ENCODE measurements at regions not wholly inside any gene's neighbourhood (a gene's known extent, or its start where the extent isn't known, plus 50 kb on each side); places are given as distances from the start of the nearest gene placed in this dataset.
"Not testable (repeated sequence)": the region's sequence is repeated elsewhere in the genome, so short reads cannot be mapped to it uniquely, and the experiment has no call there.

- intact Hi-C loops (cut with micrococcal nuclease; ENCODE audit: unreplicated experiment) = no loop called here
- DNase-seq = no peak
- Mint-ChIP-seq H3K27me3 (ENCODE audit: insufficient read depth, unreplicated experiment) (peaks cover 4% of the 10 kb centered on the region), H3K4me3 (ENCODE audit: unreplicated experiment) (no peak overlapping the region), H3K27ac (ENCODE audit: unreplicated experiment) (no peak overlapping the region), H3K9me3 (ENCODE audit: unreplicated experiment) (peaks cover 7% of the 10 kb centered on the region), H3K36me3 (ENCODE audit: insufficient read depth, unreplicated experiment) (no peaks in the 10 kb centered on the region), H3K4me1 (ENCODE audit: low read depth, unreplicated experiment) (no peaks in the 10 kb centered on the region)
- Histone ChIP-seq H3K4me3 (ENCODE audit: low read depth, low read length) (no peak overlapping the region), H3K9me3 (no peaks in the 10 kb centered on the region), H3K4me1 (no peaks in the 10 kb centered on the region), H3K27me3 (replicated peaks; ENCODE audit: control insufficient read depth, insufficient read depth, low read length) (no peaks in the 10 kb centered on the region), H3K36me3 (ENCODE audit: control insufficient read depth, insufficient read depth, low read length) (no peaks in the 10 kb centered on the region)
- ChIA-PET CTCF (interaction anchor here (0.5 kb wide), 1 partner anchor 949 kb away, joined by 3 read pairs; no protein-coding TSS in a partner anchor), POLR2A (no interaction called here)
- no peak for TF ChIP-seq CTCF (IDR thresholded peaks at IDR 0.05; ENCODE audit: insufficient read depth in 1 of 2, low read depth in 1 of 2, low read length in 1 of 2, severe bottlenecking in 1 of 2, unreplicated experiment in 1 of 2)
- BruUV-seq (replicated peaks) = no TSS peak
These were observed 117.1 kb upstream of the CHD1 start for GRCh38 chr5:99045871-99046270.

GRCh38 chr5:99043257-99043656, 114.5 kb upstream of the CHD1 start:
- BruUV-seq (replicated peaks); intact Hi-C loops (cut with micrococcal nuclease; ENCODE audit: unreplicated experiment); H3K4me1 Mint-ChIP-seq (ENCODE audit: low read depth, unreplicated experiment); H3K27ac Mint-ChIP-seq (ENCODE audit: unreplicated experiment); H3K36me3 Mint-ChIP-seq (ENCODE audit: insufficient read depth, unreplicated experiment); CTCF ChIA-PET; DNase-seq; POLR2A ChIA-PET; H3K27me3 Mint-ChIP-seq (ENCODE audit: insufficient read depth, unreplicated experiment); H3K9me3 ChIP-seq; H3K4me3 Mint-ChIP-seq (ENCODE audit: unreplicated experiment); H3K27me3 ChIP-seq (replicated peaks; ENCODE audit: control insufficient read depth, insufficient read depth, low read length); H3K4me3 ChIP-seq (ENCODE audit: low read depth, low read length); H3K36me3 ChIP-seq (ENCODE audit: control insufficient read depth, insufficient read depth, low read length); H3K4me1 ChIP-seq: not testable (repeated sequence)
- H3K9me3 Mint-ChIP-seq (ENCODE audit: unreplicated experiment) = peaks cover 17% of the 10 kb centered on the region

- H3K27me3 ChIP-seq (replicated peaks; ENCODE audit: control insufficient read depth, insufficient read depth, low read length) = no peaks in the 10 kb centered on the region
- DNase-seq = no peak
- no peak overlapping the region for H3K4me3 ChIP-seq (ENCODE audit: low read depth, low read length)
- intact Hi-C loops (cut with micrococcal nuclease; ENCODE audit: unreplicated experiment) = no loop called here
- Mint-ChIP-seq H3K9me3 (ENCODE audit: unreplicated experiment) (peaks cover 17% of the 10 kb centered on the region), H3K27ac (ENCODE audit: unreplicated experiment) (no peak overlapping the region), H3K27me3 (ENCODE audit: insufficient read depth, unreplicated experiment) (peaks cover 3% of the 10 kb centered on the region), H3K36me3 (ENCODE audit: insufficient read depth, unreplicated experiment) (peaks cover 6% of the 10 kb centered on the region), H3K4me3 (ENCODE audit: unreplicated experiment) (no peak overlapping the region), H3K4me1 (ENCODE audit: low read depth, unreplicated experiment) (peaks cover 18% of the 10 kb centered on the region)
- no peak for TF ChIP-seq CTCF (IDR thresholded peaks at IDR 0.05; ENCODE audit: insufficient read depth in 1 of 2, low read depth in 1 of 2, low read length in 1 of 2, severe bottlenecking in 1 of 2, unreplicated experiment in 1 of 2)
- no TSS peak for BruUV-seq (replicated peaks)
- no peaks in the 10 kb centered on the region for H3K36me3 ChIP-seq (ENCODE audit: control insufficient read depth, insufficient read depth, low read length)
- peaks cover 4% of the 10 kb centered on the region; the same call in 1 of the 2 replicates for H3K4me1 ChIP-seq
- H3K9me3 ChIP-seq = no peaks in the 10 kb centered on the region
- ChIA-PET POLR2A (no interaction called here), CTCF (no interaction called here)
These were observed 108.9 kb upstream of the CHD1 start for GRCh38 chr5:99037668-99038067.

- ChIA-PET POLR2A (no interaction called here), CTCF (no interaction called here)
- H3K9me3 ChIP-seq = no peaks in the 10 kb centered on the region
- H3K27ac Mint-ChIP-seq (ENCODE audit: unreplicated experiment) = no peak overlapping the region
- BruUV-seq (replicated peaks) = no TSS peak
- no peaks in the 10 kb centered on the region for H3K27me3 ChIP-seq (replicated peaks; ENCODE audit: control insufficient read depth, insufficient read depth, low read length)
- H3K27me3 Mint-ChIP-seq (ENCODE audit: insufficient read depth, unreplicated experiment) = peaks cover 3% of the 10 kb centered on the region
- H3K4me1 ChIP-seq = peaks cover 4% of the 10 kb centered on the region; the same call in 1 of the 2 replicates
- intact Hi-C loops (cut with micrococcal nuclease; ENCODE audit: unreplicated experiment) = no loop called here
- H3K36me3 ChIP-seq (ENCODE audit: control insufficient read depth, insufficient read depth, low read length) = no peaks in the 10 kb centered on the region
- H3K9me3 Mint-ChIP-seq (ENCODE audit: unreplicated experiment) = peaks cover 10% of the 10 kb centered on the region
- H3K4me3 Mint-ChIP-seq (ENCODE audit: unreplicated experiment) = no peak overlapping the region
- no peak overlapping the region for H3K4me3 ChIP-seq (ENCODE audit: low read depth, low read length)
- H3K4me1 Mint-ChIP-seq (ENCODE audit: low read depth, unreplicated experiment) = peaks cover 23% of the 10 kb centered on the region
- no peak for DNase-seq
- TF ChIP-seq CTCF (IDR thresholded peaks at IDR 0.05; ENCODE audit: insufficient read depth in 1 of 2, low read depth in 1 of 2, low read length in 1 of 2, severe bottlenecking in 1 of 2, unreplicated experiment in 1 of 2) = no peak
- H3K36me3 Mint-ChIP-seq (ENCODE audit: insufficient read depth, unreplicated experiment) = peaks cover 6% of the 10 kb centered on the region
These were observed 107.1 kb upstream of the CHD1 start for GRCh38 chr5:99035942-99036341.
